Hepatocyte (in vitro differentiated cells): ENCODE measurements at regions not wholly inside any gene's neighbourhood (a gene's known extent, or its start where the extent isn't known, plus 50 kb on each side); places are given as distances from the start of the nearest gene placed in this dataset.

ENCODE experiments used
- EZH2 ChIP-seq: fragments of 200-600 bp; sonication (generic); IDR thresholded peaks from 2 replicates; pipeline ENCODE4 v1.6.1; 2016; ENCODE audit warnings: antibody characterized with exemption, mild to moderate bottlenecking, borderline replicate concordance
- EZH2phosphoT487 ChIP-seq: fragments of 200-600 bp; sonication (generic); IDR thresholded peaks from one replicate; pipeline ENCODE4 v1.6.1; 2018; ENCODE audit warnings: antibody characterized with exemption, mild to moderate bottlenecking, low read depth, moderate library complexity; ENCODE audit not compliant: unreplicated experiment, severe bottlenecking
- TF ChIP-seq, protein P1 (sequence below): fragments of 200-600 bp; sonication (generic); IDR thresholded peaks from 2 replicates; pipeline ENCODE4 v1.5.1; 2016; ENCODE audit warnings: antibody characterized with exemption, mild to moderate bottlenecking; ENCODE audit not compliant: poor library complexity

DNA sequence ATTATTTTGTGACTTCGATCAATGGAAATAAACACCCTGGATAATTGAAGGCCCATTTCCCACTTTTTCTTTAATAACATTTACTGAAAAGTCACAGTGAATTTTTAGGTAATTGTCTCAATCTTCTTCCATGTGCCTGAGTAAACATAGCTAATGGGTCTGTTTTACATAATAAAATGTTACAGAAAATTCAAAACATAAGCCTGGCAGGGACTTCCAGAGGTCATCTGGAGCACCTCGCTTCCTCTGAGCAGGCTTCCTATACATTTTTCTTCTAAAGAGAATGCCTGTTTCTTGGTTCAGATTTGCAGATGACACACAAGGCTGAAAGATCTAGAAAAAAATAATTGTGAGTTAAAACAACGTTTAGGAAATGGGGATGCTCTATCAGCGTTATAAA is 183.8 kb upstream of the PDE3A start:
- TF ChIP-seq, protein P1, sequence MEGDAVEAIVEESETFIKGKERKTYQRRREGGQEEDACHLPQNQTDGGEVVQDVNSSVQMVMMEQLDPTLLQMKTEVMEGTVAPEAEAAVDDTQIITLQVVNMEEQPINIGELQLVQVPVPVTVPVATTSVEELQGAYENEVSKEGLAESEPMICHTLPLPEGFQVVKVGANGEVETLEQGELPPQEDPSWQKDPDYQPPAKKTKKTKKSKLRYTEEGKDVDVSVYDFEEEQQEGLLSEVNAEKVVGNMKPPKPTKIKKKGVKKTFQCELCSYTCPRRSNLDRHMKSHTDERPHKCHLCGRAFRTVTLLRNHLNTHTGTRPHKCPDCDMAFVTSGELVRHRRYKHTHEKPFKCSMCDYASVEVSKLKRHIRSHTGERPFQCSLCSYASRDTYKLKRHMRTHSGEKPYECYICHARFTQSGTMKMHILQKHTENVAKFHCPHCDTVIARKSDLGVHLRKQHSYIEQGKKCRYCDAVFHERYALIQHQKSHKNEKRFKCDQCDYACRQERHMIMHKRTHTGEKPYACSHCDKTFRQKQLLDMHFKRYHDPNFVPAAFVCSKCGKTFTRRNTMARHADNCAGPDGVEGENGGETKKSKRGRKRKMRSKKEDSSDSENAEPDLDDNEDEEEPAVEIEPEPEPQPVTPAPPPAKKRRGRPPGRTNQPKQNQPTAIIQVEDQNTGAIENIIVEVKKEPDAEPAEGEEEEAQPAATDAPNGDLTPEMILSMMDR = no peak
- TF ChIP-seq EZH2phosphoT487 = no peak
- no peak for TF ChIP-seq EZH2
